ENCODE measurements at regions not wholly inside any gene's neighbourhood (a gene's known extent, or its start where the extent isn't known, plus 50 kb on each side); places are given as distances from the start of the nearest gene placed in this dataset.
"Not testable (repeated sequence)": the region's sequence is repeated elsewhere in the genome, so short reads cannot be mapped to it uniquely, and the experiment has no call there.

DNA sequence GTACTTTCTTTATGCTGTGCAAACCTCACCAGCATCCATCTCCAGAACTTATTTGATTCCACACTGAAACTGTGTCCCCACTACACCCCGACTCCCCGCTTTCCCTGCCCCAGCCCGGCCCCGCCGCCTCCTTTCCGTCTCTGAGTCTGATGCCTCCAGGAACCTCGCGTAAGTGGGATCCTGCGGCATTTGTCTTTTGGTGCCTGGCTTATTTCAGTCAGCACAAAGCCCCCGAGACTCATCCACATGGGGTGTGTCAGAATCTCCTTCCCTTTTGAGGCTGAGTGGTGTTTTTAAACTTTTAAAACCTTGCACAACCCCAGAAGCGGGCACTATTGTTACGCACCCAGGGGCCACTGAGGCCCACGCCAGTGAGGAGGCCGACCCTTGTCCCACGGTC lies 214.4 kb downstream of the BANP start:
- not testable (repeated sequence) for TF ChIP-seq CTCF (IDR thresholded peaks at IDR 0.05; ENCODE audit: low read length); EZH2 (IDR thresholded peaks at IDR 0.05; ENCODE audit: borderline replicate concordance, low read length)

Measured in OCI-LY1 (cell line).